Panc1 (cell line): ENCODE measurements at regions not wholly inside any gene's neighbourhood (a gene's known extent, or its start where the extent isn't known, plus 50 kb on each side); places are given as distances from the start of the nearest gene placed in this dataset.

Source experiments
- ATAC-seq: fragments of 200-7000 bp; cut with Tn5 transposase; 2 replicates; pipeline ENCODE4 v1.9.1; 2020; ENCODE audit warnings: mild to moderate bottlenecking, moderate library complexity
- BruUV-seq: library from RNA; stranded (reverse); fragments of 400-500 nt; replicated peaks from 2 replicates; lab custom pipeline; 2021; lab: Mats Ljungman, UMichigan
- CTCF ChIA-PET: fragments of 300-600 bp; sonication (Branson Sonifier 250); formaldehyde crosslinking; loops from one replicate; lab custom pipeline; 2022; ENCODE audit warnings: antibody characterized with exemption; lab: Charles Lee
- POLR2A ChIA-PET: fragments of 300-600 bp; sonication (Branson Sonifier 250); formaldehyde crosslinking; loops from one replicate; lab custom pipeline; 2022; ENCODE audit warnings: antibody characterized with exemption; lab: Charles Lee
- DNase-seq: peaks from one replicate; pipeline ENCODE4 v3.0.0-alpha.2; 2010; ENCODE audit warnings: low read depth, low spot score
- H3K27ac ChIP-seq: 2 replicates; pipeline ENCODE4 v1.5.1; 2011; ENCODE audit warnings: mild to moderate bottlenecking, low read length, inconsistent platforms
- H3K27me3 ChIP-seq: fragments of 200-500 bp; sonication (Bioruptor generic); 2 replicates; pipeline ENCODE4 v1.6.0; 2014; ENCODE audit warnings: low read length, inconsistent platforms; ENCODE audit not compliant: control insufficient read depth, insufficient read depth
- H3K36me3 ChIP-seq: fragments of 200-500 bp; sonication (Bioruptor generic); 2 replicates; pipeline ENCODE4 v1.5.1; 2014; ENCODE audit warnings: inconsistent platforms, mild to moderate bottlenecking, low read length, moderate library complexity; ENCODE audit not compliant: control insufficient read depth, insufficient read depth
- H3K4me1 ChIP-seq: 2 replicates; pipeline ENCODE4 v1.5.1; 2011; ENCODE audit warnings: inconsistent platforms, mild to moderate bottlenecking, low read length, moderate library complexity; ENCODE audit not compliant: control insufficient read depth, insufficient read depth
- H3K4me3 ChIP-seq, 2 experiments: 2 replicates each; pipeline ENCODE4 v1.5.1; 2011 to 2012; ENCODE audit warnings: low read depth in 2 of 2, low read length in 2 of 2, mild to moderate bottlenecking in 2 of 2, inconsistent platforms in 1 of 2, moderate library complexity in 1 of 2
- H3K9me3 ChIP-seq: fragments of 200-500 bp; sonication (Bioruptor generic); 2 replicates; pipeline ENCODE4 v1.5.1; 2014; ENCODE audit warnings: low read depth, mild to moderate bottlenecking, inconsistent platforms, low read length, moderate library complexity; ENCODE audit not compliant: control insufficient read depth, insufficient read depth
- CTCF ChIP-seq: fragments of 450-650 bp; IDR thresholded peaks from 2 replicates; pipeline ENCODE4 v1.5.1; 2017; ENCODE audit warnings: mild to moderate bottlenecking
- POLR2AphosphoS5 ChIP-seq: IDR thresholded peaks from 2 replicates; pipeline ENCODE4 v1.6.1; 2012; ENCODE audit warnings: mild to moderate bottlenecking, low read depth, low read length, moderate library complexity
- REST ChIP-seq, 2 experiments: IDR thresholded peaks; 2 replicates each; pipeline ENCODE4 v1.6.1; 2011 to 2012; ENCODE audit warnings: low read depth in 2 of 2, control low read depth in 1 of 2, low read length in 1 of 2, mild to moderate bottlenecking in 1 of 2, moderate library complexity in 1 of 2; ENCODE audit not compliant: insufficient read depth in 1 of 2
- SIN3A ChIP-seq: IDR thresholded peaks from 2 replicates; pipeline ENCODE4 v1.6.1; 2012; ENCODE audit warnings: low read depth, mild to moderate bottlenecking, low read length, moderate library complexity, borderline replicate concordance; ENCODE audit not compliant: insufficient read depth
- TCF7L2 ChIP-seq: IDR thresholded peaks from 2 replicates; pipeline ENCODE4 v1.6.1; 2011; ENCODE audit warnings: mild to moderate bottlenecking, low read depth, low read length, inconsistent platforms
- in situ Hi-C: cut with HindIII; loops from 2 replicates; pipeline ENCODE4 v1.10.0; 2016; ENCODE audit warnings: low sequenced_read_pairs, low pct_unique_long_range_greater_than_20kb
- intact Hi-C: fragments of 100-400 bp; cut with micrococcal nuclease; formaldehyde crosslinking; loops from one replicate; pipeline ENCODE4 v1.10.0; 2022; ENCODE audit not compliant: unreplicated experiment

GRCh38 chr2:125405816-125406215, 1250.1 kb upstream of the GYPC start:
- in situ Hi-C loops: no loop called here
- intact Hi-C loops: no loop called here
- CTCF ChIA-PET: no interaction called here
- Histone ChIP-seq H3K4me3 (no peak overlapping the region), H3K27ac (no peak overlapping the region), H3K9me3 (no peaks in the 10 kb centered on the region), H3K4me1 (no peaks in the 10 kb centered on the region), H3K27me3 (no peaks in the 10 kb centered on the region), H3K36me3 (no peaks in the 10 kb centered on the region)
- POLR2A ChIA-PET: no interaction called here
- peak; percentile 75 for DNase-seq
- no peak for TF ChIP-seq POLR2AphosphoS5
- TF ChIP-seq TCF7L2: no peak
- no peak for TF ChIP-seq SIN3A
- TF ChIP-seq REST (IDR thresholded peaks at IDR 0.05; ENCODE audit: insufficient read depth in 1 of 2, low read depth in 2 of 2, low read length in 1 of 2): no peak
- no peak for TF ChIP-seq CTCF
- ATAC-seq: peak; percentile 90
- BruUV-seq: no TSS peak

- CTCF ChIA-PET: no interaction called here
- Histone ChIP-seq H3K9me3 (no peaks in the 10 kb centered on the region), H3K36me3 (no peaks in the 10 kb centered on the region), H3K27ac (no peak overlapping the region), H3K4me1 (no peaks in the 10 kb centered on the region), H3K4me3 (no peak overlapping the region), H3K27me3 (no peaks in the 10 kb centered on the region)
- ATAC-seq (no peak), DNase-seq (no peak)
- intact Hi-C loops: no loop called here
- TF ChIP-seq CTCF (no peak), REST (IDR thresholded peaks at IDR 0.05; ENCODE audit: insufficient read depth in 1 of 2, low read depth in 2 of 2, low read length in 1 of 2) (no peak), SIN3A (no peak), POLR2AphosphoS5 (no peak), TCF7L2 (no peak)
- no TSS peak for BruUV-seq
- POLR2A ChIA-PET: no interaction called here
- in situ Hi-C loops: no loop called here
These were observed 1247.0 kb upstream of the GYPC start for GRCh38 chr2:125408874-125409538.
